Left lung (tissue), 4 donors: ENCODE measurements at regions not wholly inside any gene's neighbourhood (a gene's known extent, or its start where the extent isn't known, plus 50 kb on each side); places are given as distances from the start of the nearest gene placed in this dataset.
A peak's percentile ranks its signal among the peaks of the same experiment; 100 is the strongest.

Experiments used
- ATAC-seq: fragments of 200-7000 bp; cut with Tn5 transposase; one replicate; pipeline ENCODE4 v1.9.1; 2020; ENCODE audit warnings: moderate library complexity
- DNase-seq, 4 donors: peaks; one replicate each; pipeline ENCODE4 v3.0.0-alpha.2; 2013 to 2020
- H3K27ac ChIP-seq, 2 donors: fragments of 200-600 bp; sonication (generic) in 1 of 2; one replicate each; pipeline versions ENCODE4 v1.5.0 to v1.8.0; 2020 to 2021
- H3K27me3 ChIP-seq, 2 donors: fragments of 200-600 bp; sonication (generic) in 1 of 2; one replicate each; pipeline versions ENCODE4 v1.5.0 to v1.8.0; 2020 to 2021
- H3K36me3 ChIP-seq, 2 donors: fragments of 200-600 bp; sonication (generic) in 1 of 2; one replicate each; pipeline versions ENCODE4 v1.5.0 to v1.8.0; 2020 to 2021
- H3K4me1 ChIP-seq, 2 donors: fragments of 200-600 bp; one replicate each; pipeline ENCODE4 v1.8.0; 2021
- H3K4me3 ChIP-seq, 2 donors: fragments of 200-600 bp; sonication (generic) in 1 of 2; one replicate each; pipeline versions ENCODE4 v1.5.0 to v1.8.0; 2020 to 2021; ENCODE audit warnings: mild to moderate bottlenecking in 1 of 2
- H3K9me3 ChIP-seq, 2 donors: fragments of 200-600 bp; sonication (generic) in 1 of 2; one replicate each; pipeline versions ENCODE4 v1.5.0 to v1.8.0; 2020 to 2021
- CTCF ChIP-seq, 2 donors: fragments of 200-600 bp; sonication (generic) in 1 of 2; IDR thresholded peaks; one replicate each; pipeline versions ENCODE4 v1.5.0 to v1.8.0; 2021; ENCODE audit warnings: antibody characterized with exemption in 2 of 2
- intact Hi-C, 2 donors: fragments of 100-400 bp; cut with DNase I; formaldehyde crosslinking; loops; one replicate each; pipeline versions ENCODE4 v1.11.2 to v1.14.2; 2022
- donor health status: DM: no; HTN: yes; CAD: no.
- donor health status: DM: no; HTN: no; CAD: no.

GRCh38 chr4:28675582-28675981 is 1814.9 kb downstream of the STIM2 start:
- ATAC-seq (no peak), DNase-seq (no peak)
- intact Hi-C loops: no loop called here
- no peaks in the 10 kb centered on the region for H3K9me3 ChIP-seq
- H3K4me1 ChIP-seq: no peaks in the 10 kb centered on the region
- no peak for TF ChIP-seq CTCF (IDR thresholded peaks at IDR 0.05)
- H3K36me3 ChIP-seq: no peaks in the 10 kb centered on the region
- no peak overlapping the region for H3K4me3 ChIP-seq
- no peaks in the 10 kb centered on the region for H3K27me3 ChIP-seq
- H3K27ac ChIP-seq: no peak overlapping the region

GRCh38 chr4:28677808-28678207 is 1817.2 kb downstream of the STIM2 start:
- no peaks in the 10 kb centered on the region for H3K4me1 ChIP-seq
- intact Hi-C loops: no loop called here
- H3K9me3 ChIP-seq: no peaks in the 10 kb centered on the region
- H3K4me3 ChIP-seq: no peak overlapping the region
- H3K36me3 ChIP-seq: no peaks in the 10 kb centered on the region
- TF ChIP-seq CTCF (IDR thresholded peaks at IDR 0.05): no peak
- ATAC-seq (no peak), DNase-seq (no peak)
- no peak overlapping the region for H3K27ac ChIP-seq
- H3K27me3 ChIP-seq: no peaks in the 10 kb centered on the region

- Histone ChIP-seq H3K36me3 (no peaks in the 10 kb centered on the region), H3K4me3 (no peak overlapping the region), H3K4me1 (no peaks in the 10 kb centered on the region), H3K27me3 (no peaks in the 10 kb centered on the region), H3K27ac (no peak overlapping the region), H3K9me3 (no peaks in the 10 kb centered on the region)
- intact Hi-C loops: no loop called here
- DNase-seq (no peak), ATAC-seq (no peak)
- TF ChIP-seq CTCF (IDR thresholded peaks at IDR 0.05): no peak
Observed at GRCh38 chr4:28682847-28683246, 1822.2 kb downstream of the STIM2 start.

- TF ChIP-seq CTCF (IDR thresholded peaks at IDR 0.05): no peak
- ATAC-seq: peak; percentile 29
- no peaks in the 10 kb centered on the region for H3K9me3 ChIP-seq
- no peaks in the 10 kb centered on the region for H3K4me1 ChIP-seq
- H3K4me3 ChIP-seq: no peak overlapping the region
- H3K27ac ChIP-seq: no peak overlapping the region
- peak in 1 of 4 donors; percentile 4 for DNase-seq
- no peaks in the 10 kb centered on the region for H3K27me3 ChIP-seq
- no peaks in the 10 kb centered on the region for H3K36me3 ChIP-seq
- intact Hi-C loops: no loop called here
Observed at GRCh38 chr4:28686618-28687017, 1826.0 kb downstream of the STIM2 start.

- H3K4me3 ChIP-seq: no peak overlapping the region
- no peaks in the 10 kb centered on the region for H3K36me3 ChIP-seq
- ATAC-seq: no peak
- intact Hi-C loops: no loop called here
- TF ChIP-seq CTCF (IDR thresholded peaks at IDR 0.05): no peak
- no peaks in the 10 kb centered on the region for H3K27me3 ChIP-seq
- no peak for DNase-seq
- H3K27ac ChIP-seq: no peak overlapping the region
- H3K4me1 ChIP-seq: no peaks in the 10 kb centered on the region
- H3K9me3 ChIP-seq: no peaks in the 10 kb centered on the region
Observed at GRCh38 chr4:28690890-28691289, 1830.2 kb downstream of the STIM2 start.
